ENCODE measurements at regions not wholly inside any gene's neighbourhood (a gene's known extent, or its start where the extent isn't known, plus 50 kb on each side); places are given as distances from the start of the nearest gene placed in this dataset.
"Not testable (repeated sequence)": the region's sequence is repeated elsewhere in the genome, so short reads cannot be mapped to it uniquely, and the experiment has no call there.

- no peak for DNase-seq (ENCODE audit: low spot score)
Measured at GRCh38 chr5:154544646-154545045, 66.6 kb upstream of the HAND1 start.

GRCh38 chr5:154543380-154543779 is 65.4 kb upstream of the HAND1 start:
- DNase-seq (ENCODE audit: low spot score): no peak

GRCh38 chr5:154542581-154542980 is 64.6 kb upstream of the HAND1 start:
- DNase-seq (ENCODE audit: low spot score): no peak

GRCh38 chr5:154542000-154542399 is 64.0 kb upstream of the HAND1 start:
- no peak for DNase-seq (ENCODE audit: low spot score)

- no peak for DNase-seq (ENCODE audit: low spot score)
Measured at GRCh38 chr5:154541553-154541952, 63.5 kb upstream of the HAND1 start.

- no peak for DNase-seq (ENCODE audit: low spot score)
Measured at GRCh38 chr5:154540600-154540999, 62.6 kb upstream of the HAND1 start.

GRCh38 chr5:154538492-154538891 is 60.5 kb upstream of the HAND1 start:
- no peak for DNase-seq (ENCODE audit: low spot score)

- not testable (repeated sequence) for DNase-seq (ENCODE audit: low spot score)
Measured at GRCh38 chr5:154536439-154536838, 58.4 kb upstream of the HAND1 start.

GRCh38 chr5:154535535-154535934 is 57.5 kb upstream of the HAND1 start:
- no peak for DNase-seq (ENCODE audit: low spot score)

- no peak for DNase-seq (ENCODE audit: low spot score)
Measured at GRCh38 chr5:154534457-154535050, 56.5 kb upstream of the HAND1 start.

- no peak for DNase-seq (ENCODE audit: low spot score)
Measured at GRCh38 chr5:154529282-154529681, 51.3 kb upstream of the HAND1 start.

- DNase-seq (ENCODE audit: low spot score): no peak
Measured at GRCh38 chr5:154528005-154528594, 50.1 kb upstream of the HAND1 start.
